ENCODE measurements at regions not wholly inside any gene's neighbourhood (a gene's known extent, or its start where the extent isn't known, plus 50 kb on each side); places are given as distances from the start of the nearest gene placed in this dataset.
"Not testable (repeated sequence)": the region's sequence is repeated elsewhere in the genome, so short reads cannot be mapped to it uniquely, and the experiment has no call there.

GRCh38 chr2:116552738-116553419, 1261.6 kb upstream of the DDX18 start:
- DNase-seq (ENCODE audit: low read depth, low spot score); in situ Hi-C loops (cut with HindIII; ENCODE audit: low pct_unique_long_range_greater_than_20kb, low sequenced_read_pairs): not testable (repeated sequence)

- no peak for DNase-seq (ENCODE audit: low read depth, low spot score)
These were observed 1234.3 kb upstream of the DDX18 start for GRCh38 chr2:116580209-116580608.

GRCh38 chr2:116582850-116583249, 1231.6 kb upstream of the DDX18 start:
- no peak for DNase-seq (ENCODE audit: low read depth, low spot score)
- in situ Hi-C loops (cut with HindIII; ENCODE audit: low pct_unique_long_range_greater_than_20kb, low sequenced_read_pairs) = no loop called here

More at GRCh38 chr2:116580209-116580608, 1234.3 kb upstream of the DDX18 start:
- in situ Hi-C loops (cut with HindIII; ENCODE audit: low pct_unique_long_range_greater_than_20kb, low sequenced_read_pairs) = no loop called here

GRCh38 chr2:116585669-116586327, 1228.7 kb upstream of the DDX18 start:
- no peak for DNase-seq (ENCODE audit: low read depth, low spot score)
- in situ Hi-C loops (cut with HindIII; ENCODE audit: low pct_unique_long_range_greater_than_20kb, low sequenced_read_pairs) = no loop called here

GRCh38 chr2:116586328-116586689, 1228.2 kb upstream of the DDX18 start:
- in situ Hi-C loops (cut with HindIII; ENCODE audit: low pct_unique_long_range_greater_than_20kb, low sequenced_read_pairs) = no loop called here
- no peak for DNase-seq (ENCODE audit: low read depth, low spot score)

All from SK-MEL-5 (cell line).